ENCODE measurements at regions not wholly inside any gene's neighbourhood (a gene's known extent, or its start where the extent isn't known, plus 50 kb on each side); places are given as distances from the start of the nearest gene placed in this dataset.

- no peak overlapping the region for H3K4me3 ChIP-seq (ENCODE audit: low read length)
Observed at GRCh38 chr7:11952972-11953371, 121.0 kb upstream of the THSD7A start.

GRCh38 chr7:11956991-11957390, 125.0 kb upstream of the THSD7A start:
- H3K4me2 ChIP-seq (ENCODE audit: low read length), result no peak overlapping the region
- H3K9me2 ChIP-seq (ENCODE audit: insufficient read depth, low read length), result no peaks in the 10 kb centered on the region
- H3K27me3 ChIP-seq (ENCODE audit: insufficient read depth, low read depth, low read length), result no peaks in the 10 kb centered on the region
- no peak overlapping the region for H3K9ac ChIP-seq (ENCODE audit: low read length)
- no peaks in the 10 kb centered on the region for H3K9me3 ChIP-seq (ENCODE audit: low read length)
- H3K36me3 ChIP-seq (ENCODE audit: insufficient read depth, low read length), result no peaks in the 10 kb centered on the region
- H3K79me2 ChIP-seq (replicated peaks; ENCODE audit: insufficient read depth, low read length), result no peaks in the 10 kb centered on the region
- no peak overlapping the region for H3K4me3 ChIP-seq (ENCODE audit: low read length)
- no peaks in the 10 kb centered on the region for H4K20me1 ChIP-seq (ENCODE audit: insufficient read depth)
- TF ChIP-seq EZH2 (IDR thresholded peaks at IDR 0.05; ENCODE audit: borderline replicate concordance, insufficient read depth, low read length, poor library complexity, severe bottlenecking), result no peak
- TF ChIP-seq SMC3 (conservative IDR thresholded peaks at IDR 0.05; ENCODE audit: poor library complexity), result no peak
- TF ChIP-seq RAD21 (conservative IDR thresholded peaks at IDR 0.05), result no peak
- TF ChIP-seq TAF1 (IDR thresholded peaks at IDR 0.05; ENCODE audit: low read depth), result no peak
- TF ChIP-seq MXI1 (conservative IDR thresholded peaks at IDR 0.05; ENCODE audit: poor library complexity, severe bottlenecking), result no peak
- TF ChIP-seq POLR2AphosphoS5 (IDR thresholded peaks at IDR 0.05), result no peak
- no peak for TF ChIP-seq CTCF (IDR thresholded peaks at IDR 0.05; ENCODE audit: poor library complexity, severe bottlenecking)
- no peak overlapping the region for H2AFZ ChIP-seq (ENCODE audit: low read depth, low read length)
- H3K27ac ChIP-seq (ENCODE audit: low read length), result no peak overlapping the region
- no peaks in the 10 kb centered on the region for H3F3A ChIP-seq (ENCODE audit: insufficient read depth, low read length, poor library complexity, severe bottlenecking)

More at GRCh38 chr7:11952972-11953371, 121.0 kb upstream of the THSD7A start:
- Histone ChIP-seq H3K9me2 (ENCODE audit: insufficient read depth, low read length) (no peaks in the 10 kb centered on the region), H3K79me2 (replicated peaks; ENCODE audit: insufficient read depth, low read length) (no peaks in the 10 kb centered on the region), H2AFZ (ENCODE audit: low read depth, low read length) (no peak overlapping the region), H3K9me3 (ENCODE audit: low read length) (peaks cover 3% of the 10 kb centered on the region), H3K9ac (ENCODE audit: low read length) (no peak overlapping the region), H3K27me3 (ENCODE audit: insufficient read depth, low read depth, low read length) (no peaks in the 10 kb centered on the region), H4K20me1 (ENCODE audit: insufficient read depth) (no peaks in the 10 kb centered on the region), H3K4me2 (ENCODE audit: low read length) (no peak overlapping the region), H3K27ac (ENCODE audit: low read length) (no peak overlapping the region), H3F3A (ENCODE audit: insufficient read depth, low read length, poor library complexity, severe bottlenecking) (no peaks in the 10 kb centered on the region), H3K36me3 (ENCODE audit: insufficient read depth, low read length) (no peaks in the 10 kb centered on the region)
- TF ChIP-seq POLR2AphosphoS5 (IDR thresholded peaks at IDR 0.05) (no peak), SMC3 (conservative IDR thresholded peaks at IDR 0.05; ENCODE audit: poor library complexity) (no peak), TAF1 (IDR thresholded peaks at IDR 0.05; ENCODE audit: low read depth) (no peak), MXI1 (conservative IDR thresholded peaks at IDR 0.05; ENCODE audit: poor library complexity, severe bottlenecking) (no peak), REST (IDR thresholded peaks at IDR 0.05; ENCODE audit: borderline replicate concordance) (no peak)

GRCh38 chr7:11957956-11958355, 126.0 kb upstream of the THSD7A start:
- no peaks in the 10 kb centered on the region for H3K36me3 ChIP-seq (ENCODE audit: insufficient read depth, low read length)
- H3K4me3 ChIP-seq (ENCODE audit: low read length), result no peak overlapping the region
- no peaks in the 10 kb centered on the region for H4K20me1 ChIP-seq (ENCODE audit: insufficient read depth)

More at GRCh38 chr7:11957956-11958355, 126.0 kb upstream of the THSD7A start:
- H3K9me2 ChIP-seq (ENCODE audit: insufficient read depth, low read length), result no peaks in the 10 kb centered on the region
- H3K4me2 ChIP-seq (ENCODE audit: low read length), result no peak overlapping the region
- TF ChIP-seq RAD21 (conservative IDR thresholded peaks at IDR 0.05) (no peak), POLR2AphosphoS5 (IDR thresholded peaks at IDR 0.05) (no peak), TAF1 (IDR thresholded peaks at IDR 0.05; ENCODE audit: low read depth) (no peak), REST (IDR thresholded peaks at IDR 0.05; ENCODE audit: borderline replicate concordance) (no peak), EZH2 (IDR thresholded peaks at IDR 0.05; ENCODE audit: borderline replicate concordance, insufficient read depth, low read length, poor library complexity, severe bottlenecking) (no peak), SMC3 (conservative IDR thresholded peaks at IDR 0.05; ENCODE audit: poor library complexity) (no peak), CTCF (IDR thresholded peaks at IDR 0.05; ENCODE audit: poor library complexity, severe bottlenecking) (no peak), MXI1 (conservative IDR thresholded peaks at IDR 0.05; ENCODE audit: poor library complexity, severe bottlenecking) (no peak), EP300 (conservative IDR thresholded peaks at IDR 0.05; ENCODE audit: poor library complexity, severe bottlenecking) (no peak)
- H3K79me2 ChIP-seq (replicated peaks; ENCODE audit: insufficient read depth, low read length), result no peaks in the 10 kb centered on the region
- no peak overlapping the region for H3K27ac ChIP-seq (ENCODE audit: low read length)
- H3K9ac ChIP-seq (ENCODE audit: low read length), result no peak overlapping the region
- no peaks in the 10 kb centered on the region for H3K9me3 ChIP-seq (ENCODE audit: low read length)
- no peak overlapping the region for H2AFZ ChIP-seq (ENCODE audit: low read depth, low read length)
- no peaks in the 10 kb centered on the region for H3K27me3 ChIP-seq (ENCODE audit: insufficient read depth, low read depth, low read length)
- no peaks in the 10 kb centered on the region for H3F3A ChIP-seq (ENCODE audit: insufficient read depth, low read length, poor library complexity, severe bottlenecking)
